WTC11 (cell line): ENCODE measurements at regions not wholly inside any gene's neighbourhood (a gene's known extent, or its start where the extent isn't known, plus 50 kb on each side); places are given as distances from the start of the nearest gene placed in this dataset.

Source experiments
- ATAC-seq: fragments of 200-7000 bp; cut with Tn5 transposase; 2 replicates; pipeline ENCODE4 v1.10.0; 2021; ENCODE audit warnings: mild to moderate bottlenecking, moderate library complexity
- CTCF ChIA-PET: fragments of 300-600 bp; sonication (Branson Sonifier 250); formaldehyde crosslinking; loops from one replicate; lab custom pipeline; 2021; ENCODE audit warnings: antibody characterized with exemption; lab: Charles Lee
- POLR2A ChIA-PET: fragments of 350-600 bp; sonication (Branson Sonifier 250); formaldehyde crosslinking; loops from one replicate; lab custom pipeline; 2021; ENCODE audit warnings: antibody characterized with exemption; lab: Charles Lee
- DNase-seq: peaks from one replicate; pipeline ENCODE4 v3.0.0; 2021; ENCODE audit warnings: low spot score
- H3K27ac Mint-ChIP-seq: 2 replicates; pipeline ENCODE4 v1.8.0; 2021; ENCODE audit warnings: mixed read lengths
- H3K27me3 Mint-ChIP-seq: 2 replicates; pipeline ENCODE4 v1.8.0; 2021; ENCODE audit warnings: low read depth, mild to moderate bottlenecking, moderate library complexity, mixed read lengths
- H3K36me3 Mint-ChIP-seq: 2 replicates; pipeline ENCODE4 v1.8.0; 2021; ENCODE audit warnings: mixed read lengths
- H3K4me1 Mint-ChIP-seq: 2 replicates; pipeline ENCODE4 v1.8.0; 2022; ENCODE audit warnings: mixed read lengths
- H3K4me3 Mint-ChIP-seq: 2 replicates; pipeline ENCODE4 v1.8.0; 2021; ENCODE audit warnings: mild to moderate bottlenecking, moderate library complexity, mixed read lengths
- H3K9me3 Mint-ChIP-seq: 2 replicates; pipeline ENCODE4 v1.8.0; 2021; ENCODE audit warnings: mixed read lengths
- CDX4 ChIP-seq: fragments of 250-450 bp; sonication (Bioruptor Pico); IDR thresholded peaks from 2 replicates; pipeline ENCODE4 v1.9.0; 2021; ENCODE audit warnings: moderate library complexity, mild to moderate bottlenecking, inconsistent platforms, borderline replicate concordance
- E2F1 ChIP-seq: sonication (generic); formaldehyde crosslinking; IDR thresholded peaks from 2 replicates; pipeline ENCODE4 v1.8.0; 2022; ENCODE audit warnings: mild to moderate bottlenecking, missing genetic modification reagents
- HMGXB4 ChIP-seq: sonication (generic); formaldehyde crosslinking; IDR thresholded peaks from 2 replicates; pipeline ENCODE4 v1.8.1; 2023; ENCODE audit warnings: mild to moderate bottlenecking, moderate library complexity, missing genetic modification reagents
- IRF1 ChIP-seq: sonication (generic); formaldehyde crosslinking; IDR thresholded peaks from 2 replicates; pipeline ENCODE4 v1.8.0; 2023; ENCODE audit warnings: missing genetic modification reagents
- MXD4 ChIP-seq: fragments of 250-450 bp; sonication (Bioruptor Pico); IDR thresholded peaks from 2 replicates; pipeline ENCODE4 v1.8.0; 2021; ENCODE audit warnings: mild to moderate bottlenecking, moderate library complexity, borderline replicate concordance
- MYBL2 ChIP-seq: sonication (generic); formaldehyde crosslinking; IDR thresholded peaks from 2 replicates; pipeline ENCODE4 v1.8.1; 2023; ENCODE audit warnings: mild to moderate bottlenecking, moderate library complexity, missing genetic modification reagents
- PRDM15 ChIP-seq: sonication (generic); formaldehyde crosslinking; IDR thresholded peaks from 2 replicates; pipeline ENCODE4 v1.8.0; 2022; ENCODE audit warnings: missing genetic modification reagents
- TEAD1 ChIP-seq: sonication (generic); formaldehyde crosslinking; IDR thresholded peaks from 2 replicates; pipeline ENCODE4 v1.8.0; 2022; ENCODE audit warnings: mild to moderate bottlenecking, missing genetic modification reagents
- TP53 ChIP-seq: sonication (generic); formaldehyde crosslinking; IDR thresholded peaks from 2 replicates; pipeline ENCODE4 v1.8.1; 2023; ENCODE audit warnings: mild to moderate bottlenecking, missing genetic modification reagents
- USF1 ChIP-seq: sonication (generic); formaldehyde crosslinking; IDR thresholded peaks from 2 replicates; pipeline ENCODE4 v1.8.0; 2022; ENCODE audit warnings: mild to moderate bottlenecking, missing genetic modification reagents
- ZNF263 ChIP-seq: sonication (generic); formaldehyde crosslinking; IDR thresholded peaks from 2 replicates; pipeline ENCODE4 v1.8.1; 2022; ENCODE audit warnings: low read depth, mild to moderate bottlenecking, moderate library complexity, missing genetic modification reagents
- ZNF396 ChIP-seq: fragments of 250-450 bp; sonication (Bioruptor Pico); IDR thresholded peaks from 2 replicates; pipeline ENCODE4 v1.8.0; 2021; ENCODE audit warnings: mild to moderate bottlenecking, moderate library complexity, borderline replicate concordance
- ZNF425 ChIP-seq: fragments of 250-450 bp; sonication (Bioruptor Pico); conservative IDR thresholded peaks from 2 replicates; pipeline ENCODE4 v1.9.0; 2021; ENCODE audit warnings: mild to moderate bottlenecking
- ZNF512 ChIP-seq: sonication (generic); formaldehyde crosslinking; IDR thresholded peaks from 2 replicates; pipeline ENCODE4 v1.8.1; 2022; ENCODE audit warnings: missing genetic modification reagents, borderline replicate concordance
- ZNF532 ChIP-seq: fragments of 250-450 bp; sonication (Bioruptor Pico); IDR thresholded peaks from 2 replicates; pipeline ENCODE4 v1.9.0; 2021; ENCODE audit warnings: mild to moderate bottlenecking, borderline replicate concordance

GRCh38 chr18:42326752-42327151, 371.7 kb downstream of the PIK3C3 start (continued):
- TF ChIP-seq ZNF532 = no peak
- no peak for TF ChIP-seq IRF1 (CRISPR knock-in tag)
- no peak for TF ChIP-seq MYBL2 (CRISPR knock-in tag)
- no peak for TF ChIP-seq TEAD1 (CRISPR knock-in tag)

GRCh38 chr18:42328931-42329330, 373.9 kb downstream of the PIK3C3 start:
- Mint-ChIP-seq H3K4me3 (no peak overlapping the region), H3K27me3 (no peaks in the 10 kb centered on the region), H3K9me3 (peaks cover 28% of the 10 kb centered on the region), H3K36me3 (peaks cover 14% of the 10 kb centered on the region), H3K27ac (no peak overlapping the region), H3K4me1 (peaks cover 15% of the 10 kb centered on the region)
- CTCF ChIA-PET = no interaction called here
- POLR2A ChIA-PET = no interaction called here
- ATAC-seq = no peak
- no peak for DNase-seq
- TF ChIP-seq E2F1 (CRISPR knock-in tag) (no peak), PRDM15 (CRISPR knock-in tag) (no peak), ZNF425 (no peak)

- H3K9me3 Mint-ChIP-seq = peaks cover 26% of the 10 kb centered on the region
- no peaks in the 10 kb centered on the region for H3K27me3 Mint-ChIP-seq
- peak; percentile 26; the same call in 1 of the 2 replicates for ATAC-seq
- CTCF ChIA-PET = no interaction called here
- H3K4me3 Mint-ChIP-seq = no peak overlapping the region
- no peak overlapping the region for H3K27ac Mint-ChIP-seq
- peaks cover 13% of the 10 kb centered on the region for H3K36me3 Mint-ChIP-seq
- H3K4me1 Mint-ChIP-seq = peaks cover 12% of the 10 kb centered on the region
- POLR2A ChIA-PET = no interaction called here
- DNase-seq = no peak
- TF ChIP-seq HMGXB4 (CRISPR knock-in tag) (no peak), CDX4 (CRISPR knock-in tag) (no peak), TP53 (CRISPR knock-in tag) (no peak), ZNF512 (CRISPR knock-in tag) (no peak), ZNF396 (no peak), ZNF263 (CRISPR knock-in tag) (no peak), USF1 (CRISPR knock-in tag) (no peak), MXD4 (no peak)
These were observed 375.3 kb downstream of the PIK3C3 start for GRCh38 chr18:42330296-42330695.
